Liver (tissue), 8 donors: ENCODE measurements at regions not wholly inside any gene's neighbourhood (a gene's known extent, or its start where the extent isn't known, plus 50 kb on each side); places are given as distances from the start of the nearest gene placed in this dataset.

Experiments used
- DNase-seq: peaks from one replicate; pipeline ENCODE4 v3.0.0-alpha.2; 2017; ENCODE audit warnings: low spot score
- H3K27ac ChIP-seq, 2 donors: one replicate each; pipeline ENCODE4 v1.7.0; 2013; ENCODE audit warnings: inconsistent platforms in 2 of 2, low read length in 2 of 2, control low read depth in 1 of 2, low read depth in 1 of 2, mild to moderate bottlenecking in 1 of 2
- H3K27me3 ChIP-seq, 4 donors: one replicate each; pipeline versions ENCODE4 v1.6.1 to v1.7.0; 2013; ENCODE audit warnings: low read length in 3 of 4, inconsistent platforms in 1 of 4, mild to moderate bottlenecking in 1 of 4, moderate library complexity in 1 of 4; ENCODE audit not compliant: control insufficient read depth in 4 of 4, insufficient read depth in 4 of 4
- H3K36me3 ChIP-seq, 4 donors: one replicate each; pipeline versions ENCODE4 v1.6.1 to v1.7.0; 2013; ENCODE audit warnings: low read length in 3 of 4, mild to moderate bottlenecking in 3 of 4, low read depth in 1 of 4, moderate library complexity in 1 of 4; ENCODE audit not compliant: control insufficient read depth in 4 of 4, insufficient read depth in 3 of 4
- H3K4me1 ChIP-seq, 4 donors: one replicate each; pipeline versions ENCODE4 v1.6.1 to v1.7.0; 2013; ENCODE audit warnings: low read length in 3 of 4, mild to moderate bottlenecking in 3 of 4, moderate library complexity in 1 of 4; ENCODE audit not compliant: control insufficient read depth in 4 of 4, insufficient read depth in 4 of 4
- H3K4me3 ChIP-seq, 3 donors: one replicate each; pipeline versions ENCODE4 v1.6.1 to v1.7.0; 2013; ENCODE audit warnings: low read length in 3 of 3, control low read depth in 1 of 3, low read depth in 1 of 3, mild to moderate bottlenecking in 1 of 3
- H3K9ac ChIP-seq, 2 donors: one replicate each; pipeline ENCODE4 v1.7.0; 2013; ENCODE audit warnings: low read length in 2 of 2, mild to moderate bottlenecking in 2 of 2, moderate library complexity in 2 of 2, control low read depth in 1 of 2, low read depth in 1 of 2
- H3K9me3 ChIP-seq, 4 donors: one replicate each; pipeline versions ENCODE4 v1.6.1 to v1.7.0; 2013; ENCODE audit warnings: low read length in 3 of 4; ENCODE audit not compliant: control insufficient read depth in 4 of 4
- ATF3 ChIP-seq: IDR thresholded peaks from 2 replicates; pipeline ENCODE4 v1.6.1; 2016; ENCODE audit warnings: antibody characterized with exemption
- EGR1 ChIP-seq, 2 donors: IDR thresholded peaks; 2 replicates each; pipeline ENCODE4 v1.6.1; 2016 to 2018; ENCODE audit warnings: antibody characterized with exemption in 2 of 2, low read depth in 2 of 2
- FOXA1 ChIP-seq: IDR thresholded peaks from 2 replicates; pipeline ENCODE4 v1.6.1; 2016; ENCODE audit warnings: antibody characterized with exemption
- FOXA2 ChIP-seq: IDR thresholded peaks from 2 replicates; pipeline ENCODE4 v1.6.1; 2016; ENCODE audit warnings: antibody characterized with exemption
- GABPA ChIP-seq, 2 donors: IDR thresholded peaks in 1 of 2; conservative IDR thresholded peaks in 1 of 2; 2 replicates each; pipeline ENCODE4 v1.6.1; 2016; ENCODE audit warnings: antibody characterized with exemption in 2 of 2, mild to moderate bottlenecking in 1 of 2, moderate library complexity in 1 of 2
- HNF4A ChIP-seq, 2 donors: conservative IDR thresholded peaks; 2 replicates each; pipeline ENCODE4 v1.6.1; 2016; ENCODE audit warnings: antibody characterized with exemption in 2 of 2, mild to moderate bottlenecking in 2 of 2
- REST ChIP-seq: IDR thresholded peaks from 2 replicates; pipeline ENCODE4 v1.6.1; 2016; ENCODE audit warnings: antibody characterized with exemption, mild to moderate bottlenecking
- RXRA ChIP-seq, 2 donors: IDR thresholded peaks; 2 replicates each; pipeline ENCODE4 v1.6.1; 2017 to 2018; ENCODE audit warnings: antibody characterized with exemption in 2 of 2, mild to moderate bottlenecking in 1 of 2
- SP1 ChIP-seq: IDR thresholded peaks from 2 replicates; pipeline ENCODE4 v1.6.1; 2018; ENCODE audit warnings: antibody characterized with exemption, mild to moderate bottlenecking
- TAF1 ChIP-seq: conservative IDR thresholded peaks from 2 replicates; pipeline ENCODE4 v1.6.1; 2016; ENCODE audit warnings: antibody characterized with exemption, mild to moderate bottlenecking
- WGBS: extraction: QIAGEN DNeasy Blood & Tissue Kit; methylation state at CpG from one replicate; pipeline ENCODE4 v1.1.7; 2013; 5-methylcytosine and 5-hydroxymethylcytosine counted together
- TF ChIP-seq, protein P1 (sequence below): fragments of 150-350 bp; IDR thresholded peaks from 2 replicates; pipeline ENCODE4 v1.5.1; 2017; ENCODE audit warnings: improper control_type of control experiment, low read depth, low read length; ENCODE audit not compliant: missing input control
- TF ChIP-seq, protein P2 (sequence below): IDR thresholded peaks from 2 replicates; pipeline ENCODE4 v1.6.1; 2016; ENCODE audit warnings: antibody characterized with exemption
- TF ChIP-seq, protein P3 (sequence below): IDR thresholded peaks from 2 replicates; pipeline ENCODE4 v1.6.1; 2016; ENCODE audit warnings: antibody characterized with exemption
- donor health status: healthy.
- donor health status: healthy.
- donor health status: healthy.
- donor health status: healthy.
- donor health status: healthy.

GRCh38 chr11:23836981-23837380 lies 659.9 kb upstream of the LUZP2 start:
- no peak for DNase-seq
- Histone ChIP-seq H3K27me3 (peaks cover 0 to 3% (median 0%) of the 10 kb centered on the region in 4 donors), H3K36me3 (no peaks in the 10 kb centered on the region), H3K4me3 (no peak overlapping the region), H3K9me3 (no peaks in the 10 kb centered on the region), H3K9ac (no peak overlapping the region), H3K27ac (no peak overlapping the region), H3K4me1 (no peaks in the 10 kb centered on the region)
- TF ChIP-seq, protein P1, sequence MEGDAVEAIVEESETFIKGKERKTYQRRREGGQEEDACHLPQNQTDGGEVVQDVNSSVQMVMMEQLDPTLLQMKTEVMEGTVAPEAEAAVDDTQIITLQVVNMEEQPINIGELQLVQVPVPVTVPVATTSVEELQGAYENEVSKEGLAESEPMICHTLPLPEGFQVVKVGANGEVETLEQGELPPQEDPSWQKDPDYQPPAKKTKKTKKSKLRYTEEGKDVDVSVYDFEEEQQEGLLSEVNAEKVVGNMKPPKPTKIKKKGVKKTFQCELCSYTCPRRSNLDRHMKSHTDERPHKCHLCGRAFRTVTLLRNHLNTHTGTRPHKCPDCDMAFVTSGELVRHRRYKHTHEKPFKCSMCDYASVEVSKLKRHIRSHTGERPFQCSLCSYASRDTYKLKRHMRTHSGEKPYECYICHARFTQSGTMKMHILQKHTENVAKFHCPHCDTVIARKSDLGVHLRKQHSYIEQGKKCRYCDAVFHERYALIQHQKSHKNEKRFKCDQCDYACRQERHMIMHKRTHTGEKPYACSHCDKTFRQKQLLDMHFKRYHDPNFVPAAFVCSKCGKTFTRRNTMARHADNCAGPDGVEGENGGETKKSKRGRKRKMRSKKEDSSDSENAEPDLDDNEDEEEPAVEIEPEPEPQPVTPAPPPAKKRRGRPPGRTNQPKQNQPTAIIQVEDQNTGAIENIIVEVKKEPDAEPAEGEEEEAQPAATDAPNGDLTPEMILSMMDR: no peak
- TF ChIP-seq REST: no peak
- TF ChIP-seq, protein P2, sequence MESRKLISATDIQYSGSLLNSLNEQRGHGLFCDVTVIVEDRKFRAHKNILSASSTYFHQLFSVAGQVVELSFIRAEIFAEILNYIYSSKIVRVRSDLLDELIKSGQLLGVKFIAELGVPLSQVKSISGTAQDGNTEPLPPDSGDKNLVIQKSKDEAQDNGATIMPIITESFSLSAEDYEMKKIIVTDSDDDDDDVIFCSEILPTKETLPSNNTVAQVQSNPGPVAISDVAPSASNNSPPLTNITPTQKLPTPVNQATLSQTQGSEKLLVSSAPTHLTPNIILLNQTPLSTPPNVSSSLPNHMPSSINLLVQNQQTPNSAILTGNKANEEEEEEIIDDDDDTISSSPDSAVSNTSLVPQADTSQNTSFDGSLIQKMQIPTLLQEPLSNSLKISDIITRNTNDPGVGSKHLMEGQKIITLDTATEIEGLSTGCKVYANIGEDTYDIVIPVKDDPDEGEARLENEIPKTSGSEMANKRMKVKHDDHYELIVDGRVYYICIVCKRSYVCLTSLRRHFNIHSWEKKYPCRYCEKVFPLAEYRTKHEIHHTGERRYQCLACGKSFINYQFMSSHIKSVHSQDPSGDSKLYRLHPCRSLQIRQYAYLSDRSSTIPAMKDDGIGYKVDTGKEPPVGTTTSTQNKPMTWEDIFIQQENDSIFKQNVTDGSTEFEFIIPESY: no peak
- no peak for TF ChIP-seq FOXA2
- no peak for TF ChIP-seq FOXA1
- no peak for TF ChIP-seq HNF4A (conservative IDR thresholded peaks at IDR 0.05)
- no peak for TF ChIP-seq SP1
- TF ChIP-seq GABPA (IDR thresholded peaks at IDR 0.05 in 1 of 2, conservative IDR thresholded peaks at IDR 0.05 in 1 of 2): no peak
- no peak for TF ChIP-seq TAF1
- TF ChIP-seq ATF3: no peak
- WGBS: 74% methylated on average over 1 of the region's 1 CpG

GRCh38 chr11:23840872-23841271 lies 656.0 kb upstream of the LUZP2 start:
- H3K36me3 ChIP-seq: no peaks in the 10 kb centered on the region
- no peak overlapping the region for H3K9ac ChIP-seq
- WGBS: 92% methylated on average over 3 of the region's 3 CpGs
- TF ChIP-seq REST: no peak
- TF ChIP-seq TAF1: no peak
- TF ChIP-seq RXRA (IDR thresholded peaks at IDR 0.05): no peak
- TF ChIP-seq, protein P3, sequence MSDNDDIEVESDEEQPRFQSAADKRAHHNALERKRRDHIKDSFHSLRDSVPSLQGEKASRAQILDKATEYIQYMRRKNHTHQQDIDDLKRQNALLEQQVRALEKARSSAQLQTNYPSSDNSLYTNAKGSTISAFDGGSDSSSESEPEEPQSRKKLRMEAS: no peak
- TF ChIP-seq, protein P2: no peak
- no peak for TF ChIP-seq HNF4A (conservative IDR thresholded peaks at IDR 0.05)
- no peak for TF ChIP-seq EGR1 (IDR thresholded peaks at IDR 0.05; ENCODE audit: low read depth in 2 of 2)
- H3K4me1 ChIP-seq: no peaks in the 10 kb centered on the region
- no peak overlapping the region for H3K4me3 ChIP-seq
- DNase-seq: no peak
- H3K27me3 ChIP-seq: peaks cover 0 to 3% (median 0%) of the 10 kb centered on the region in 4 donors
- H3K9me3 ChIP-seq: no peaks in the 10 kb centered on the region
- H3K27ac ChIP-seq: no peak overlapping the region
